Endothelial cell of umbilical vein (primary cell): ENCODE measurements at regions not wholly inside any gene's neighbourhood (a gene's known extent, or its start where the extent isn't known, plus 50 kb on each side); places are given as distances from the start of the nearest gene placed in this dataset.

Source experiments
- BruUV-seq: library from RNA; stranded (reverse); fragments of 400-500 nt; replicated peaks from 2 replicates; lab custom pipeline; 2021; lab: Mats Ljungman, UMichigan
- CTCF ChIA-PET: fragments of 300-600, 350-600 bp; sonication (Branson Sonifier 250); formaldehyde crosslinking; loops from one replicate; lab custom pipeline; 2021; ENCODE audit warnings: antibody characterized with exemption, inconsistent platforms; lab: Charles Lee
- POLR2A ChIA-PET: fragments of 300-600, 350-600 bp; sonication (Branson Sonifier 250); formaldehyde crosslinking; loops from one replicate; lab custom pipeline; 2021; ENCODE audit warnings: antibody characterized with exemption, inconsistent platforms; lab: Charles Lee
- DNase-seq: peaks from one replicate; pipeline ENCODE4 v3.0.0-alpha.2; 2011; ENCODE audit warnings: low read depth, low spot score
- FAIRE-seq: peaks from 2 replicates; lab custom pipeline; 2011; peaks lifted over from hg19 to GRCh38; lab: Jason Lieb, UNC
- H2AFZ ChIP-seq: 2 replicates; pipeline ENCODE4 v1.6.0; 2012; ENCODE audit warnings: low read depth, low read length, control low read depth, inconsistent platforms
- H3K27ac ChIP-seq: 2 replicates; pipeline ENCODE4 v1.5.1; 2011; ENCODE audit warnings: low read depth, mild to moderate bottlenecking, control low read depth, low read length, moderate library complexity; ENCODE audit not compliant: insufficient read depth
- H3K27me3 ChIP-seq, 2 experiments: 2 replicates each; pipeline versions ENCODE4 v1.6.0 to v1.6.1; 2011; ENCODE audit warnings: low read length in 2 of 2, mixed read lengths in 1 of 2; ENCODE audit not compliant: control insufficient read depth in 2 of 2, insufficient read depth in 2 of 2
- H3K36me3 ChIP-seq, 2 experiments: 2 replicates in 1 of 2; 3 replicates in 1 of 2; pipeline ENCODE4 v1.5.1; 2011; ENCODE audit warnings: low read length in 2 of 2, mild to moderate bottlenecking in 1 of 2, moderate library complexity in 1 of 2; ENCODE audit not compliant: control insufficient read depth in 2 of 2, insufficient read depth in 2 of 2; ENCODE audit errors: extremely low read depth in 1 of 2
- H3K4me1 ChIP-seq: 3 replicates; pipeline ENCODE4 v1.5.1; 2011; ENCODE audit warnings: mild to moderate bottlenecking, low read length; ENCODE audit not compliant: control insufficient read depth, insufficient read depth; ENCODE audit errors: extremely low read depth
- H3K4me2 ChIP-seq: 2 replicates; pipeline ENCODE4 v1.6.1; 2011; ENCODE audit warnings: low read length, control low read depth, mixed read lengths; ENCODE audit not compliant: insufficient read depth
- H3K4me3 ChIP-seq, 3 experiments: fragments of 200-600 bp in 1 of 3; sonication (generic), shearing (Covaris generic) in 1 of 3; replicated peaks in 1 of 3; 2 replicates each; pipeline ENCODE4 v1.5.1; 2011 to 2016; ENCODE audit warnings: control low read depth in 3 of 3, low read length in 3 of 3, mild to moderate bottlenecking in 2 of 3, inconsistent platforms in 1 of 3, low read depth in 1 of 3, moderate library complexity in 1 of 3; ENCODE audit not compliant: insufficient read depth in 1 of 3
- H3K79me2 ChIP-seq: 2 replicates; pipeline ENCODE4 v1.6.0; 2012; ENCODE audit warnings: low read length, inconsistent platforms; ENCODE audit not compliant: control insufficient read depth, insufficient read depth
- H3K9ac ChIP-seq: replicated peaks from 2 replicates; pipeline ENCODE3; 2011; ENCODE audit warnings: low read length, control low read depth; ENCODE audit not compliant: insufficient read depth; ENCODE audit errors: extremely low read depth
- H3K9me1 ChIP-seq: replicated peaks from 3 replicates; pipeline ENCODE4 v1.6.0; 2011; ENCODE audit warnings: mild to moderate bottlenecking, low read length; ENCODE audit not compliant: control insufficient read depth, insufficient read depth; ENCODE audit errors: extremely low read depth
- H3K9me3 ChIP-seq: replicated peaks from 2 replicates; pipeline ENCODE4 v1.5.1; 2012; ENCODE audit warnings: low read length, inconsistent platforms; ENCODE audit not compliant: control insufficient read depth, insufficient read depth
- H4K20me1 ChIP-seq: replicated peaks from 2 replicates; pipeline ENCODE3; 2011; ENCODE audit warnings: mild to moderate bottlenecking, low read length; ENCODE audit not compliant: control insufficient read depth, insufficient read depth; ENCODE audit errors: extremely low read depth
- CTCF ChIP-seq, 2 donors: IDR thresholded peaks; 1 replicate in 1 of 2; 2 replicates in 1 of 2; pipeline ENCODE4 v1.5.1; 2011; ENCODE audit warnings: low read length in 2 of 2, mild to moderate bottlenecking in 2 of 2, moderate library complexity in 2 of 2, control low read depth in 1 of 2, inconsistent platforms in 1 of 2, low read depth in 1 of 2; ENCODE audit not compliant: insufficient read depth in 1 of 2; ENCODE audit errors: extremely low read depth in 1 of 2
- EZH2 ChIP-seq: IDR thresholded peaks from 2 replicates; pipeline ENCODE4 v1.6.1; 2012; ENCODE audit warnings: borderline replicate concordance, low read depth, mild to moderate bottlenecking, moderate library complexity, low read length, inconsistent platforms; ENCODE audit not compliant: severe bottlenecking
- FOS ChIP-seq: IDR thresholded peaks from 2 replicates; pipeline ENCODE4 v1.6.1; 2011; ENCODE audit warnings: mild to moderate bottlenecking, low read length, moderate library complexity, borderline replicate concordance; ENCODE audit not compliant: insufficient read depth
- GATA2 ChIP-seq: IDR thresholded peaks from 2 replicates; pipeline ENCODE4 v1.7.0; 2011; ENCODE audit warnings: low read depth, mild to moderate bottlenecking, moderate library complexity, mixed read lengths, low read length; ENCODE audit not compliant: insufficient read length, insufficient read depth
- JUN ChIP-seq: IDR thresholded peaks from 2 replicates; pipeline ENCODE4 v1.6.1; 2011; ENCODE audit warnings: borderline replicate concordance, low read depth; ENCODE audit not compliant: insufficient read length, insufficient read depth
- MYC ChIP-seq: IDR thresholded peaks from one replicate; pipeline ENCODE4 v1.6.1; 2011; ENCODE audit warnings: mild to moderate bottlenecking, low read depth, low read length
- POLR2A ChIP-seq: IDR thresholded peaks from 2 replicates; pipeline ENCODE4 v1.6.1; 2012; ENCODE audit warnings: low read depth, mild to moderate bottlenecking, control low read depth, low read length
- POLR2AphosphoS5 ChIP-seq: IDR thresholded peaks from 2 replicates; pipeline ENCODE4 v1.6.1; 2012; ENCODE audit warnings: low read depth, mild to moderate bottlenecking, control low read depth, low read length, moderate library complexity; ENCODE audit not compliant: insufficient read depth
- dilution Hi-C: fragments of 300-500 bp; cut with MboI; formaldehyde crosslinking; loops from one replicate; pipeline ENCODE4 v1.15.0; 2019; ENCODE audit warnings: low sequenced_read_pairs; ENCODE audit not compliant: extremely low pct_ligation_motif_present
- intact Hi-C: fragments of 100-400 bp; cut with micrococcal nuclease; formaldehyde crosslinking; loops from one replicate; pipeline ENCODE4 v1.10.0; 2022
- TF ChIP-seq, protein P1 (sequence below): IDR thresholded peaks from 2 replicates; pipeline ENCODE4 v1.6.1; 2011; ENCODE audit not compliant: insufficient read depth, insufficient read length

DNA sequence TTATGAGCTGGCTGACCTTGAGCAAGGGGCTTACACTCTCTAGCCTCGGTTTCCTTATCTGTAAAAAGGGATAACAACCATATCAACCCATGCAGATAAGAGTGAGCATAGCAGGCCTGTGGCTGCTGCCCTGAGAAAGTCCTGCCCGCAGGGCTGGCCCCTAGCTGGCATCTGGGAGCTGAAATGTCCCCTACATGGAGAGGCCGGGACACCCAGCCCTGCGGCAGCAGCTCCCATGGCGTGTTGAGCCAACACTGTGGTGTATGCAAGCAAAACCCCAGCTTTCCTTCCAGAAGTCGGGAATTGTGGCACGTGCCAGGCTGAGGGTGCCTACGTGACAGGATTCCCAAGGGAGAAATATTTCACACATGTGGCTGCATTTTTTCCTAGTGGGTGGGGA lies 358.9 kb downstream of the CTTN start:
- Histone ChIP-seq H3K9me3 (no peaks in the 10 kb centered on the region), H3K4me2 (no peak overlapping the region), H3K9me1 (no peaks in the 10 kb centered on the region), H3K36me3 (no peaks in the 10 kb centered on the region), H3K27me3 (no peaks in the 10 kb centered on the region), H3K79me2 (no peaks in the 10 kb centered on the region), H4K20me1 (no peaks in the 10 kb centered on the region), H3K9ac (no peak overlapping the region), H3K4me3 (no peak overlapping the region), H2AFZ (no peak overlapping the region), H3K4me1 (no peaks in the 10 kb centered on the region), H3K27ac (no peak overlapping the region)
- ChIA-PET POLR2A (no interaction called here), CTCF (no interaction called here)
- BruUV-seq = no TSS peak
- DNase-seq (no peak), FAIRE-seq (no peak)
- TF ChIP-seq EZH2 (no peak), POLR2AphosphoS5 (no peak), GATA2 (no peak), JUN (no peak), MYC (no peak), CTCF (IDR thresholded peaks at IDR 0.05; ENCODE audit: extremely low read depth in 1 of 2, insufficient read depth in 1 of 2, low read depth in 1 of 2, low read length in 2 of 2) (no peak), FOS (no peak), POLR2A (no peak)
- TF ChIP-seq, protein P1, sequence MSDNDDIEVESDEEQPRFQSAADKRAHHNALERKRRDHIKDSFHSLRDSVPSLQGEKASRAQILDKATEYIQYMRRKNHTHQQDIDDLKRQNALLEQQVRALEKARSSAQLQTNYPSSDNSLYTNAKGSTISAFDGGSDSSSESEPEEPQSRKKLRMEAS = no peak
- dilution Hi-C loops (no loop called here), intact Hi-C loops (no loop called here)
